ENCODE measurements at regions not wholly inside any gene's neighbourhood (a gene's known extent, or its start where the extent isn't known, plus 50 kb on each side); places are given as distances from the start of the nearest gene placed in this dataset.

DNA sequence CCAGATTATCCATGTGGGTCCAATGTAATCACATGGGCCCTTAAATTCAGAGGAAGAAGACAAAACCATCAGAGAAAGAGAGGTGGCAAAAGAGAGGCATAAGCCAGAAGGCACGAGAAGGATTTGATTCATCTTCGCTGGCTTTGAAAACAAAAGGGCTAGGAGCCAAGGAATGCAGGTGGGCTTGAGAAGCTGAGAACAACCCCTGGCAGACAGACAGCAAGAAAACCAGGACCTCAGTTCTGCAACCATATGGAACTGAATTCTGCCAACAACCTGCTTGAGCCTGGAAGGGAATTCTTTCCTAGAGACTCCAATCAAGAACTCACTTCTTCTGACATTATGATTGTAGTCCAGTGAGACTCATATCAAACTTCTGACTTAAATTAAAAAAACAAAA lies 1531.8 kb downstream of the PCDH7 start:
- no peak overlapping the region for H2AFZ ChIP-seq (ENCODE audit: insufficient read depth, low read depth, low read length, poor library complexity, severe bottlenecking)
- no peaks in the 10 kb centered on the region for H3K36me3 Mint-ChIP-seq
- H3K4me1 ChIP-seq (ENCODE audit: control insufficient read depth in 1 of 2, insufficient read depth in 2 of 2, low read length in 2 of 2): no peaks in the 10 kb centered on the region
- no peak overlapping the region for H3K4me3 Mint-ChIP-seq
- TF ChIP-seq, protein P1, sequence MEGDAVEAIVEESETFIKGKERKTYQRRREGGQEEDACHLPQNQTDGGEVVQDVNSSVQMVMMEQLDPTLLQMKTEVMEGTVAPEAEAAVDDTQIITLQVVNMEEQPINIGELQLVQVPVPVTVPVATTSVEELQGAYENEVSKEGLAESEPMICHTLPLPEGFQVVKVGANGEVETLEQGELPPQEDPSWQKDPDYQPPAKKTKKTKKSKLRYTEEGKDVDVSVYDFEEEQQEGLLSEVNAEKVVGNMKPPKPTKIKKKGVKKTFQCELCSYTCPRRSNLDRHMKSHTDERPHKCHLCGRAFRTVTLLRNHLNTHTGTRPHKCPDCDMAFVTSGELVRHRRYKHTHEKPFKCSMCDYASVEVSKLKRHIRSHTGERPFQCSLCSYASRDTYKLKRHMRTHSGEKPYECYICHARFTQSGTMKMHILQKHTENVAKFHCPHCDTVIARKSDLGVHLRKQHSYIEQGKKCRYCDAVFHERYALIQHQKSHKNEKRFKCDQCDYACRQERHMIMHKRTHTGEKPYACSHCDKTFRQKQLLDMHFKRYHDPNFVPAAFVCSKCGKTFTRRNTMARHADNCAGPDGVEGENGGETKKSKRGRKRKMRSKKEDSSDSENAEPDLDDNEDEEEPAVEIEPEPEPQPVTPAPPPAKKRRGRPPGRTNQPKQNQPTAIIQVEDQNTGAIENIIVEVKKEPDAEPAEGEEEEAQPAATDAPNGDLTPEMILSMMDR (IDR thresholded peaks at IDR 0.05): no peak
- no peak for DNase-seq
- no peak overlapping the region for H3K27ac Mint-ChIP-seq
- H3K4me3 ChIP-seq (replicated peaks in 1 of 3; ENCODE audit: low read depth in 2 of 3, low read length in 3 of 3): no peak overlapping the region
- H3K4me1 Mint-ChIP-seq: no peaks in the 10 kb centered on the region
- no peak overlapping the region for H3K4me2 ChIP-seq (replicated peaks; ENCODE audit: extremely low read depth, low read length, poor library complexity, severe bottlenecking)
- H3K79me2 ChIP-seq (ENCODE audit: insufficient read depth, low read length): no peaks in the 10 kb centered on the region
- no peaks in the 10 kb centered on the region for H3K27me3 ChIP-seq (ENCODE audit: control insufficient read depth in 2 of 2, insufficient read depth in 2 of 2, low read length in 2 of 2)
- H3K9ac ChIP-seq (ENCODE audit: insufficient read depth, low read length, poor library complexity, severe bottlenecking): no peak overlapping the region
- H3K36me3 ChIP-seq (replicated peaks in 1 of 2; ENCODE audit: control insufficient read depth in 1 of 2, insufficient read depth in 2 of 2, low read length in 2 of 2): no peaks in the 10 kb centered on the region
- WGBS (ENCODE audit: insufficient coverage): 86% methylated on average over 2 of the region's 2 CpGs
- no peak overlapping the region for H3K27ac ChIP-seq (ENCODE audit: low read depth in 1 of 2, low read length in 2 of 2)
- intact Hi-C loops (cut with micrococcal nuclease): no loop called here
- no peaks in the 10 kb centered on the region for H3K9me3 ChIP-seq (replicated peaks in 1 of 2; ENCODE audit: control insufficient read depth in 1 of 2, insufficient read depth in 1 of 2, low read length in 2 of 2)
- no peaks in the 10 kb centered on the region for H4K20me1 ChIP-seq (ENCODE audit: insufficient read depth, low read length)
- H3K9me3 Mint-ChIP-seq: no peaks in the 10 kb centered on the region
- no peaks in the 10 kb centered on the region for H3K27me3 Mint-ChIP-seq (ENCODE audit: low read depth in 3 of 3)

DNA sequence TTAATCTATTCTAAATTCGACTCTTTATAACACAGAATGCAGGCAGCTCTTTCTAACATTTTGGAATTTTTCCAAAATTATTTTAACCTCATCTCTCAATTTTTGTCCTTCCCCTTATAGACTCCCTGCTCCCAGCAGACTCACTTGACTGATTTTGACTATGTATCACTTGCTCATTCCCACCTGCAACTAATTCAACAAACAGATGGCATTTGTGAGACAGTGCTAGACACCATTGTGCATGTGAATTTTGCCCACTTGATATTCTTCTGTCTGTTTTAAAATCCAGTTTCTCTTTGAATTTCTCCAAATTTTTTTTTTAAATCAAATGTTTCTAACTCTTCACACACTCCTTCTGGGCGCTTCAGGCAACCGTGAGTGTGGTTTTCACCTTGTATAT lies 1534.0 kb downstream of the PCDH7 start:
- no peak for DNase-seq
- Histone ChIP-seq H3K9ac (ENCODE audit: insufficient read depth, low read length, poor library complexity, severe bottlenecking) (no peak overlapping the region), H4K20me1 (ENCODE audit: insufficient read depth, low read length) (no peaks in the 10 kb centered on the region), H3K36me3 (replicated peaks in 1 of 2; ENCODE audit: control insufficient read depth in 1 of 2, insufficient read depth in 2 of 2, low read length in 2 of 2) (no peaks in the 10 kb centered on the region), H2AFZ (ENCODE audit: insufficient read depth, low read depth, low read length, poor library complexity, severe bottlenecking) (no peak overlapping the region), H3K4me1 (ENCODE audit: control insufficient read depth in 1 of 2, insufficient read depth in 2 of 2, low read length in 2 of 2) (no peaks in the 10 kb centered on the region), H3K27me3 (ENCODE audit: control insufficient read depth in 2 of 2, insufficient read depth in 2 of 2, low read length in 2 of 2) (no peaks in the 10 kb centered on the region), H3K79me2 (ENCODE audit: insufficient read depth, low read length) (no peaks in the 10 kb centered on the region), H3K9me3 (replicated peaks in 1 of 2; ENCODE audit: control insufficient read depth in 1 of 2, insufficient read depth in 1 of 2, low read length in 2 of 2) (no peaks in the 10 kb centered on the region), H3K4me3 (replicated peaks in 1 of 3; ENCODE audit: low read depth in 2 of 3, low read length in 3 of 3) (no peak overlapping the region), H3K27ac (ENCODE audit: low read depth in 1 of 2, low read length in 2 of 2) (no peak overlapping the region), H3K4me2 (replicated peaks; ENCODE audit: extremely low read depth, low read length, poor library complexity, severe bottlenecking) (no peak overlapping the region)
- no peak overlapping the region for H3K27ac Mint-ChIP-seq
- TF ChIP-seq, protein P1 (IDR thresholded peaks at IDR 0.05): no peak
- no peaks in the 10 kb centered on the region for H3K36me3 Mint-ChIP-seq
- intact Hi-C loops (cut with micrococcal nuclease): no loop called here
- H3K4me1 Mint-ChIP-seq: no peaks in the 10 kb centered on the region
- H3K9me3 Mint-ChIP-seq: no peaks in the 10 kb centered on the region
- H3K27me3 Mint-ChIP-seq (ENCODE audit: low read depth in 3 of 3): no peaks in the 10 kb centered on the region
- WGBS (ENCODE audit: insufficient coverage): 57% methylated on average over 1 of the region's 3 CpGs
- H3K4me3 Mint-ChIP-seq: no peak overlapping the region
